ENCODE measurements at regions not wholly inside any gene's neighbourhood (a gene's known extent, or its start where the extent isn't known, plus 50 kb on each side); places are given as distances from the start of the nearest gene placed in this dataset.

DNA sequence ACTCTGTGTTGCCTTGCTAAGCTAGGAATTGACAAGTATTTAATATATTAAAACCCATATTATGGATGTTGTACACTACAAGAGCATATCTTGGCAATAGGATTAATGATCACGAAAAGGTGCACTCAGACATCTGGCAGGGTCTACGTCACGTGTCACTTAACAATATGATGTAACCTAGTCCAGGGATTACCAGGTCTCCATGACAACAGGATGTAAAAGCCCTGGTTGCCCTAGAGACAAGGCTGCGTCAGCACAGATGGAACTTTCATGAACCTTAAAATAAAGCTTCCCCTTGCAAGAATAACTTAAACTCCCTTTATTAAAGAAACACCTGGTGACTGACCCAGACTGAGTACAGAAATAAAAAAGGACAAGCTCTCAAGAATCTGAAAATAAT, 717.8 kb downstream of the CDH18 start:
- Histone ChIP-seq H2BK120ac (ENCODE audit: low read depth, low read length) (no peak overlapping the region), H2BK5ac (ENCODE audit: low read depth, low read length, poor library complexity, severe bottlenecking) (no peak overlapping the region), H4K91ac (ENCODE audit: insufficient read depth, low read depth, low read length) (no peak overlapping the region), H2AFZ (replicated peaks; ENCODE audit: low read length, poor library complexity) (no peak overlapping the region), H3K9ac (ENCODE audit: low read depth, low read length) (no peak overlapping the region), H3K56ac (ENCODE audit: extremely low read depth, insufficient read depth, low read length) (no peak overlapping the region), H3K4me2 (ENCODE audit: low read depth, low read length) (no peak overlapping the region), H3K9me1 (ENCODE audit: insufficient read depth, low read length) (no peaks in the 10 kb centered on the region), H3K27ac (ENCODE audit: insufficient read depth, low read length) (no peak overlapping the region), H2BK15ac (ENCODE audit: low read depth, low read length) (no peak overlapping the region), H2BK20ac (ENCODE audit: low read depth, low read length) (no peak overlapping the region), H2AK5ac (ENCODE audit: low read depth, low read length) (no peak overlapping the region), H3K4ac (ENCODE audit: low read depth, low read length) (no peak overlapping the region), H3K4me3 (ENCODE audit: insufficient read depth, low read depth, low read length) (no peak overlapping the region), H4K20me1 (ENCODE audit: insufficient read depth, low read length) (no peaks in the 10 kb centered on the region), H3K36me3 (ENCODE audit: control insufficient read depth, insufficient read depth, low read length) (no peaks in the 10 kb centered on the region), H3K23ac (ENCODE audit: low read depth, low read length) (no peak overlapping the region), H3K9me3 (ENCODE audit: control insufficient read depth, insufficient read depth, low read length) (peaks cover 4% of the 10 kb centered on the region), H3K4me1 (ENCODE audit: control insufficient read depth, insufficient read depth, low read length) (no peaks in the 10 kb centered on the region), H4K5ac (ENCODE audit: low read depth, low read length) (no peak overlapping the region), H3K14ac (replicated peaks; ENCODE audit: low read depth, low read length) (no peak overlapping the region), H2AK9ac (replicated peaks; ENCODE audit: low read depth, low read length, poor library complexity) (no peak overlapping the region), H3K27me3 (ENCODE audit: control insufficient read depth, insufficient read depth, low read length) (no peaks in the 10 kb centered on the region), H4K8ac (ENCODE audit: low read depth in 2 of 2, low read length in 2 of 2) (no peak overlapping the region), H3K18ac (ENCODE audit: low read depth, low read length) (no peak overlapping the region), H3K79me1 (ENCODE audit: low read depth in 1 of 2, low read length in 2 of 2) (no peaks in the 10 kb centered on the region)
- in situ Hi-C loops (cut with MboI; ENCODE audit: low sequenced_read_pairs) (no loop called here), dilution Hi-C loops (cut with HindIII; ENCODE audit: low sequenced_read_pairs, unreplicated experiment) (no loop called here), intact Hi-C loops (cut with micrococcal nuclease) (no loop called here)
- POLR2A ChIA-PET (ENCODE audit: unreplicated experiment), result no interaction called here
- CTCF ChIA-PET, result no interaction called here
- DNase-seq (no peak), ATAC-seq (ENCODE audit: low read depth) (no peak)
- 60% methylated on average over 2 of the region's 4 CpGs; no CpG with 5 or more reads in 1 of the 2 experiments for WGBS, 2 experiments (ENCODE audit: extremely low coverage in 2 of 2, insufficient read length in 1 of 2)
- TF ChIP-seq BHLHE40 (IDR thresholded peaks at IDR 0.05; ENCODE audit: low read depth, low read length), result no peak
- TF ChIP-seq, protein P1, sequence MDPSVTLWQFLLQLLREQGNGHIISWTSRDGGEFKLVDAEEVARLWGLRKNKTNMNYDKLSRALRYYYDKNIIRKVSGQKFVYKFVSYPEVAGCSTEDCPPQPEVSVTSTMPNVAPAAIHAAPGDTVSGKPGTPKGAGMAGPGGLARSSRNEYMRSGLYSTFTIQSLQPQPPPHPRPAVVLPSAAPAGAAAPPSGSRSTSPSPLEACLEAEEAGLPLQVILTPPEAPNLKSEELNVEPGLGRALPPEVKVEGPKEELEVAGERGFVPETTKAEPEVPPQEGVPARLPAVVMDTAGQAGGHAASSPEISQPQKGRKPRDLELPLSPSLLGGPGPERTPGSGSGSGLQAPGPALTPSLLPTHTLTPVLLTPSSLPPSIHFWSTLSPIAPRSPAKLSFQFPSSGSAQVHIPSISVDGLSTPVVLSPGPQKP (IDR thresholded peaks at IDR 0.05; ENCODE audit: borderline replicate concordance, low read depth, low read length), result no peak
- TF ChIP-seq RCOR1 (IDR thresholded peaks at IDR 0.05; ENCODE audit: insufficient replicate concordance, low read length), result no peak
- no peak for TF ChIP-seq MAFK (IDR thresholded peaks at IDR 0.05; ENCODE audit: low read depth, low read length)
- TF ChIP-seq MAZ (IDR thresholded peaks at IDR 0.05; ENCODE audit: borderline replicate concordance, low read depth, low read length), result no peak
- TF ChIP-seq, protein P2, sequence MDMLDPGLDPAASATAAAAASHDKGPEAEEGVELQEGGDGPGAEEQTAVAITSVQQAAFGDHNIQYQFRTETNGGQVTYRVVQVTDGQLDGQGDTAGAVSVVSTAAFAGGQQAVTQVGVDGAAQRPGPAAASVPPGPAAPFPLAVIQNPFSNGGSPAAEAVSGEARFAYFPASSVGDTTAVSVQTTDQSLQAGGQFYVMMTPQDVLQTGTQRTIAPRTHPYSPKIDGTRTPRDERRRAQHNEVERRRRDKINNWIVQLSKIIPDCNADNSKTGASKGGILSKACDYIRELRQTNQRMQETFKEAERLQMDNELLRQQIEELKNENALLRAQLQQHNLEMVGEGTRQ (IDR thresholded peaks at IDR 0.05; ENCODE audit: low read depth, low read length), result no peak
- TF ChIP-seq, protein P3, sequence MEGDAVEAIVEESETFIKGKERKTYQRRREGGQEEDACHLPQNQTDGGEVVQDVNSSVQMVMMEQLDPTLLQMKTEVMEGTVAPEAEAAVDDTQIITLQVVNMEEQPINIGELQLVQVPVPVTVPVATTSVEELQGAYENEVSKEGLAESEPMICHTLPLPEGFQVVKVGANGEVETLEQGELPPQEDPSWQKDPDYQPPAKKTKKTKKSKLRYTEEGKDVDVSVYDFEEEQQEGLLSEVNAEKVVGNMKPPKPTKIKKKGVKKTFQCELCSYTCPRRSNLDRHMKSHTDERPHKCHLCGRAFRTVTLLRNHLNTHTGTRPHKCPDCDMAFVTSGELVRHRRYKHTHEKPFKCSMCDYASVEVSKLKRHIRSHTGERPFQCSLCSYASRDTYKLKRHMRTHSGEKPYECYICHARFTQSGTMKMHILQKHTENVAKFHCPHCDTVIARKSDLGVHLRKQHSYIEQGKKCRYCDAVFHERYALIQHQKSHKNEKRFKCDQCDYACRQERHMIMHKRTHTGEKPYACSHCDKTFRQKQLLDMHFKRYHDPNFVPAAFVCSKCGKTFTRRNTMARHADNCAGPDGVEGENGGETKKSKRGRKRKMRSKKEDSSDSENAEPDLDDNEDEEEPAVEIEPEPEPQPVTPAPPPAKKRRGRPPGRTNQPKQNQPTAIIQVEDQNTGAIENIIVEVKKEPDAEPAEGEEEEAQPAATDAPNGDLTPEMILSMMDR (conservative IDR thresholded peaks at IDR 0.05; ENCODE audit: low read depth, low read length), result no peak
- no peak for TF ChIP-seq SMC3 (IDR thresholded peaks at IDR 0.05; ENCODE audit: low read depth, low read length)
- TF ChIP-seq RFX5 (IDR thresholded peaks at IDR 0.05; ENCODE audit: low read depth, low read length), result no peak
- no peak for TF ChIP-seq FOS (IDR thresholded peaks at IDR 0.05; ENCODE audit: low read depth, low read length)
- no peak for TF ChIP-seq CEBPB (IDR thresholded peaks at IDR 0.05; ENCODE audit: low read depth, low read length)
- TF ChIP-seq RAD21 (IDR thresholded peaks at IDR 0.05; ENCODE audit: low read length), result no peak
- TF ChIP-seq CHD1 (IDR thresholded peaks at IDR 0.05; ENCODE audit: low read depth, low read length), result no peak
- TF ChIP-seq NFE2L2 (IDR thresholded peaks at IDR 0.05; ENCODE audit: low read depth, low read length), result no peak
- no peak for TF ChIP-seq MXI1 (IDR thresholded peaks at IDR 0.05; ENCODE audit: borderline replicate concordance, low read depth, low read length)
- no TSS peak for BruUV-seq (replicated peaks)

Measured in IMR-90 (cell line).